ENCODE measurements at regions not wholly inside any gene's neighbourhood (a gene's known extent, or its start where the extent isn't known, plus 50 kb on each side); places are given as distances from the start of the nearest gene placed in this dataset.

DNA sequence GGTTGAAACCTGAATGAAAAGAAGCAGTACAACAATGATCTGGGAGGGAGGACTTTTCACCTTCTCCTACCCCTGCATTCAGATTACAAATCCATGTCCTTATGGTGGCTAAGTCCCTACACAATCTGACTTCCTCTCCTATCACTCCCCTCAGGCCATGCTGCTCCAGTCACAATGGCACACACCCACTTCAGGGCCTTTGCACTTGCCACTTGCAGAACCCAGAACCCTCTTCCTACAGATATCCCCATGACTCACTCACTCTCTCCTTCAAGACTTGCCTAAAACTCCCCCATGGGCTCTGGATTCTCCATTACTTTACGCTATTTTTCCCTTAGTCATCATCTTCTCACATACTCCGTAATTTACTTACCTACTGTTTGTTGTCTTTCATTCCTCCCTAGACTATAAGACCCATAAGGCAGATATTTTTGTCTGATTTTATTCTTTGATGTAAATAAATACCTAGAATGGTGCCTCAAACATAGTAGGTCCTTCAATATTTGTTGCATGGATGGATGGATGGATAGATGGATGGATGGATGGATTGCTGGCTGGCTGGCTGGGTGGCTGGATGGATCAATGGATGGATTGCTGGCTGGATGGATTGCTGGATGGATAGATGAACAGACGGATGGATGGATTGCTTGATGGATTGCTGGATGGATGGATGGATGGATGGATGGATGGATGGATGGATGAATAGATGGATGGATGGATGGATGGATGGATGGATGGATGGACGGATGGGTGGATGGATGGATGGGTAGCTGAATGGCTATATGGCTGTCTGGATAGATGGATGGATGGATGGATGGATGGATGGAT, 94.7 kb upstream of the NAV2 start:
- Histone ChIP-seq H3K4ac (replicated peaks; ENCODE audit: insufficient read length, low read depth, low read length) (no peak overlapping the region), H2AK5ac (ENCODE audit: low read depth, low read length) (no peak overlapping the region), H3K56ac (replicated peaks; ENCODE audit: insufficient read length, low read depth, low read length) (no peak overlapping the region), H3K4me3 (ENCODE audit: extremely low read depth in 1 of 4, insufficient read depth in 2 of 4, low read depth in 3 of 4, low read length in 4 of 4) (no peak overlapping the region), H3K9ac (replicated peaks in 1 of 4; ENCODE audit: extremely low read depth in 1 of 4, low read depth in 3 of 4, low read length in 3 of 4) (no peak overlapping the region), H3K23ac (ENCODE audit: insufficient read length) (no peak overlapping the region), H3K4me1 (replicated peaks in 1 of 4; ENCODE audit: control insufficient read depth in 3 of 4, insufficient read depth in 4 of 4, low read length in 3 of 4) (no peaks in the 10 kb centered on the region), H3K79me1 (ENCODE audit: low read depth, low read length) (no peaks in the 10 kb centered on the region), H2BK5ac (ENCODE audit: low read depth, low read length) (no peak overlapping the region), H3K36me3 (ENCODE audit: control insufficient read depth in 2 of 4, insufficient read depth in 4 of 4, low read length in 3 of 4) (no peaks in the 10 kb centered on the region), H3K4me2 (ENCODE audit: insufficient read depth in 1 of 2, low read depth in 2 of 2, low read length in 2 of 2) (no peak overlapping the region), H3K27me3 (replicated peaks in 1 of 4; ENCODE audit: control insufficient read depth in 3 of 4, extremely low read depth in 1 of 4, insufficient read depth in 3 of 4, low read length in 3 of 4) (no peaks in the 10 kb centered on the region), H4K8ac (ENCODE audit: extremely low read depth, insufficient read depth, low read length) (no peak overlapping the region), H3K27ac (ENCODE audit: low read depth, low read length) (no peak overlapping the region), H3K14ac (ENCODE audit: insufficient read length) (no peak overlapping the region), H2BK12ac (ENCODE audit: low read depth, low read length) (no peak overlapping the region), H3K18ac (ENCODE audit: extremely low read depth, low read length) (no peak overlapping the region), H2BK20ac (ENCODE audit: low read length) (no peak overlapping the region), H4K20me1 (replicated peaks in 1 of 2; ENCODE audit: control insufficient read depth in 1 of 2, insufficient read depth in 2 of 2, low read length in 2 of 2) (no peaks in the 10 kb centered on the region), H2AFZ (ENCODE audit: low read length) (no peak overlapping the region), H3K79me2 (ENCODE audit: control insufficient read depth in 1 of 2, insufficient read depth in 2 of 2, low read length in 2 of 2) (no peaks in the 10 kb centered on the region), H4K5ac (ENCODE audit: insufficient read length, low read depth, low read length) (no peak overlapping the region), H3K23me2 (ENCODE audit: low read depth, low read length) (peaks cover 6% of the 10 kb centered on the region; the same call in 1 of the 2 replicates), H3K9me3 (ENCODE audit: insufficient read depth in 2 of 2, low read depth in 1 of 2, low read length in 1 of 2) (peaks cover 2 to 3% of the 10 kb centered on the region in 2 experiments; a peak in 1 of 4 replicates), H2BK15ac (ENCODE audit: low read length) (no peak overlapping the region), H4K91ac (replicated peaks; ENCODE audit: insufficient read length, low read length) (no peak overlapping the region), H2BK120ac (replicated peaks; ENCODE audit: low read depth, low read length) (no peak overlapping the region)
- DNase-seq (ENCODE audit: low read depth in 1 of 2, low spot score in 2 of 2) (no peak), FAIRE-seq (no peak)
- 60% methylated on average over 4 of the region's 4 CpGs; no CpG with 5 or more reads in 1 of the 2 experiments for WGBS, 2 experiments (ENCODE audit: extremely low coverage in 1 of 2, insufficient coverage in 1 of 2, insufficient read length in 1 of 2, insufficient replicate concordance in 2 of 2, low coverage in 1 of 2, low lambda C conversion rate in 2 of 2, missing lambda C conversion rate in 1 of 2)
- POLR2A ChIA-PET (ENCODE audit: partially characterized antibody), result no interaction called here
- CTCF ChIA-PET (ENCODE audit: partially characterized antibody), result interaction anchor here (1.2 kb wide), 1 partner anchor 125 kb away, joined by 3 read pairs; no protein-coding TSS in a partner anchor
- TF ChIP-seq TEAD4 (IDR thresholded peaks at IDR 0.05; ENCODE audit: low read depth, low read length) (no peak), HDAC2 (IDR thresholded peaks at IDR 0.05; ENCODE audit: borderline replicate concordance in 1 of 2, low read depth in 2 of 2, low read length in 2 of 2) (no peak), NRF1 (IDR thresholded peaks at IDR 0.05; ENCODE audit: low read depth, low read length) (no peak), CREB1 (IDR thresholded peaks at IDR 0.05) (no peak), RFX5 (IDR thresholded peaks at IDR 0.05; ENCODE audit: borderline replicate concordance, low read depth, low read length) (no peak), EZH2 (IDR thresholded peaks at IDR 0.05; ENCODE audit: low read depth, low read length, severe bottlenecking) (no peak), FOSL1 (IDR thresholded peaks at IDR 0.05; ENCODE audit: insufficient read depth, low read depth, low read length) (no peak)
- TF ChIP-seq, protein P1, sequence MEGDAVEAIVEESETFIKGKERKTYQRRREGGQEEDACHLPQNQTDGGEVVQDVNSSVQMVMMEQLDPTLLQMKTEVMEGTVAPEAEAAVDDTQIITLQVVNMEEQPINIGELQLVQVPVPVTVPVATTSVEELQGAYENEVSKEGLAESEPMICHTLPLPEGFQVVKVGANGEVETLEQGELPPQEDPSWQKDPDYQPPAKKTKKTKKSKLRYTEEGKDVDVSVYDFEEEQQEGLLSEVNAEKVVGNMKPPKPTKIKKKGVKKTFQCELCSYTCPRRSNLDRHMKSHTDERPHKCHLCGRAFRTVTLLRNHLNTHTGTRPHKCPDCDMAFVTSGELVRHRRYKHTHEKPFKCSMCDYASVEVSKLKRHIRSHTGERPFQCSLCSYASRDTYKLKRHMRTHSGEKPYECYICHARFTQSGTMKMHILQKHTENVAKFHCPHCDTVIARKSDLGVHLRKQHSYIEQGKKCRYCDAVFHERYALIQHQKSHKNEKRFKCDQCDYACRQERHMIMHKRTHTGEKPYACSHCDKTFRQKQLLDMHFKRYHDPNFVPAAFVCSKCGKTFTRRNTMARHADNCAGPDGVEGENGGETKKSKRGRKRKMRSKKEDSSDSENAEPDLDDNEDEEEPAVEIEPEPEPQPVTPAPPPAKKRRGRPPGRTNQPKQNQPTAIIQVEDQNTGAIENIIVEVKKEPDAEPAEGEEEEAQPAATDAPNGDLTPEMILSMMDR (IDR thresholded peaks at IDR 0.05; ENCODE audit: control extremely low read depth in 1 of 3, insufficient read depth in 1 of 3, low read depth in 1 of 3, low read length in 3 of 3), result no peak
- TF ChIP-seq, protein P2, sequence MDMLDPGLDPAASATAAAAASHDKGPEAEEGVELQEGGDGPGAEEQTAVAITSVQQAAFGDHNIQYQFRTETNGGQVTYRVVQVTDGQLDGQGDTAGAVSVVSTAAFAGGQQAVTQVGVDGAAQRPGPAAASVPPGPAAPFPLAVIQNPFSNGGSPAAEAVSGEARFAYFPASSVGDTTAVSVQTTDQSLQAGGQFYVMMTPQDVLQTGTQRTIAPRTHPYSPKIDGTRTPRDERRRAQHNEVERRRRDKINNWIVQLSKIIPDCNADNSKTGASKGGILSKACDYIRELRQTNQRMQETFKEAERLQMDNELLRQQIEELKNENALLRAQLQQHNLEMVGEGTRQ (IDR thresholded peaks at IDR 0.05; ENCODE audit: low read length), result no peak
